Heart right ventricle (tissue), 16 donors: ENCODE measurements at regions not wholly inside any gene's neighbourhood (a gene's known extent, or its start where the extent isn't known, plus 50 kb on each side); places are given as distances from the start of the nearest gene placed in this dataset.

Experiments used
- ATAC-seq, 8 donors: fragments of 200-7000 bp; cut with Tn5 transposase; one replicate each; pipeline ENCODE4 v1.9.1; 2020; ENCODE audit warnings: mild to moderate bottlenecking in 8 of 8, moderate library complexity in 8 of 8, moderate number of reproducible peaks in 1 of 8
- DNase-seq, 2 donors: peaks; one replicate each; pipeline ENCODE4 v3.0.0-alpha.2; 2020
- H3K27ac ChIP-seq, 10 donors: fragments of 200-600 bp; sonication (generic) in 2 of 10; one replicate each; pipeline versions ENCODE4 v1.5.0 to v1.8.0; 2020 to 2022; ENCODE audit warnings: mild to moderate bottlenecking in 3 of 10
- H3K27me3 ChIP-seq, 7 donors: fragments of 200-600 bp; one replicate each; pipeline ENCODE4 v1.8.0; 2021 to 2022; ENCODE audit warnings: mild to moderate bottlenecking in 2 of 7
- H3K36me3 ChIP-seq, 9 donors: fragments of 200-600 bp; sonication (generic) in 1 of 9; one replicate each; pipeline versions ENCODE4 v1.5.0 to v1.8.0; 2020 to 2022; ENCODE audit warnings: mild to moderate bottlenecking in 2 of 9
- H3K4me1 ChIP-seq, 9 donors: fragments of 200-600 bp; sonication (generic) in 1 of 9; one replicate each; pipeline versions ENCODE4 v1.5.0 to v1.8.0; 2020 to 2022; ENCODE audit warnings: mild to moderate bottlenecking in 4 of 9
- H3K4me3 ChIP-seq, 10 donors: fragments of 200-600 bp; sonication (generic) in 2 of 10; one replicate each; pipeline versions ENCODE4 v1.5.0 to v1.8.0; 2020 to 2022; ENCODE audit warnings: mild to moderate bottlenecking in 7 of 10, moderate library complexity in 2 of 10
- H3K9me3 ChIP-seq, 11 donors: fragments of 200-600 bp in 10 of 11; sonication (generic) in 2 of 11; one replicate each; pipeline versions ENCODE4 v1.5.0 to v1.8.0; 2013 to 2022; ENCODE audit warnings: mild to moderate bottlenecking in 2 of 11, control low read depth in 1 of 11, moderate library complexity in 1 of 11
- CTCF ChIP-seq, 9 donors: fragments of 200-600 bp; sonication (generic) in 2 of 9; IDR thresholded peaks; one replicate each; pipeline versions ENCODE4 v1.5.0 to v1.8.0; 2021 to 2022; ENCODE audit warnings: antibody characterized with exemption in 9 of 9, mild to moderate bottlenecking in 5 of 9, moderate library complexity in 1 of 9
- WGBS, 2 donors: extraction: QIAGEN DNeasy Blood & Tissue Kit; methylation state at CpG; one replicate each; pipeline ENCODE4 v1.1.7; 2013; ENCODE audit warnings: inconsistent platforms in 1 of 2; 5-methylcytosine and 5-hydroxymethylcytosine counted together
- intact Hi-C, 10 donors: fragments of 100-400 bp; cut with DNase I; formaldehyde crosslinking; loops; one replicate each; pipeline versions ENCODE4 v1.11.1 to v1.14.2; 2022
- donor health status: Arrhythmogenic right ventricular cardiomyopathy.
- donor health status: ischemic (EF 13 %, LVEDD 7.1; RV severe dilation, severe dysfunction).
- donor health status: healthy with polysubstance abuse.
- donor health status: DM: no; HTN: yes; CAD: no.
- donor health status: DM: no; HTN: no; CAD: no.
- donor health status: ischemic (EF 25% LVEDD 6.9; RV normal size, moderate dysfunction).
- donor health status: ischemic (EF 25% LVEDD 5.7; RV mildly dilated, moderate dysfunction).
- donor health status: healthy.
- donor health status: DM: yes; HTN: yes; CAD: no.
- donor health status: Ischemic cardiomyopathy.
- donor health status: ischemic (EF 35%, LVEDD 5.7; RV mildly dilated, moderate dysfunction).
- donor health status: nonischemic (EF 11% LVEDD 7.7; RV severe dilation, severe dysfunction).
- donor health status: DM: yes; HTN: yes; CAD: no.
- donor health status: PGD.
- donor health status: ischemic (EF 29% LVEDD 5.4; RV normal size, mild dysfunction).
- donor health status: nonischemic (EF 23%, LVEDD 6.1; RV moderate dilation, normal function).

GRCh38 chr7:84304407-84304806 is 109.8 kb upstream of the SEMA3A start:
- H3K27ac ChIP-seq = no peak overlapping the region
- no peak for TF ChIP-seq CTCF (IDR thresholded peaks at IDR 0.05)
- WGBS, 2 donors = 94 to 95% methylated on average over 2 of the region's 2 CpGs
- no peaks in the 10 kb centered on the region for H3K4me1 ChIP-seq
- H3K9me3 ChIP-seq = no peaks in the 10 kb centered on the region
- H3K4me3 ChIP-seq = no peak overlapping the region
- DNase-seq (no peak), ATAC-seq (no peak)
- no peaks in the 10 kb centered on the region for H3K27me3 ChIP-seq
- H3K36me3 ChIP-seq = no peaks in the 10 kb centered on the region
- intact Hi-C loops = no loop called here

- 85 to 90% methylated on average over 3 of the region's 3 CpGs for WGBS, 2 donors
- no peaks in the 10 kb centered on the region for H3K4me1 ChIP-seq
- H3K36me3 ChIP-seq = no peaks in the 10 kb centered on the region
- H3K27ac ChIP-seq = no peak overlapping the region
- no peak for TF ChIP-seq CTCF (IDR thresholded peaks at IDR 0.05)
- H3K9me3 ChIP-seq = no peaks in the 10 kb centered on the region
- no peak for ATAC-seq
- no peaks in the 10 kb centered on the region for H3K27me3 ChIP-seq
- intact Hi-C loops = no loop called here
- H3K4me3 ChIP-seq = no peak overlapping the region
- DNase-seq = no peak
These were observed 108.4 kb upstream of the SEMA3A start for GRCh38 chr7:84302949-84303348.

- Histone ChIP-seq H3K27ac (no peak overlapping the region), H3K9me3 (no peaks in the 10 kb centered on the region), H3K4me3 (no peak overlapping the region), H3K4me1 (no peaks in the 10 kb centered on the region), H3K27me3 (no peaks in the 10 kb centered on the region), H3K36me3 (no peaks in the 10 kb centered on the region)
- ATAC-seq (no peak), DNase-seq (no peak)
- TF ChIP-seq CTCF (IDR thresholded peaks at IDR 0.05) = no peak
- intact Hi-C loops = no loop called here
These were observed 103.0 kb upstream of the SEMA3A start for GRCh38 chr7:84297616-84298015.

GRCh38 chr7:84294847-84295455 is 100.4 kb upstream of the SEMA3A start:
- TF ChIP-seq CTCF (IDR thresholded peaks at IDR 0.05) = no peak
- DNase-seq (no peak), ATAC-seq (no peak)
- H3K4me1 ChIP-seq = no peaks in the 10 kb centered on the region
- H3K36me3 ChIP-seq = no peaks in the 10 kb centered on the region
- H3K27ac ChIP-seq = no peak overlapping the region
- H3K9me3 ChIP-seq = no peaks in the 10 kb centered on the region
- intact Hi-C loops = no loop called here
- WGBS, 2 donors = 97 to 98% methylated on average over 1 of the region's 1 CpG
- no peak overlapping the region for H3K4me3 ChIP-seq
- H3K27me3 ChIP-seq = no peaks in the 10 kb centered on the region
